ENCODE measurements at regions not wholly inside any gene's neighbourhood (a gene's known extent, or its start where the extent isn't known, plus 50 kb on each side); places are given as distances from the start of the nearest gene placed in this dataset.
"Not testable (repeated sequence)": the region's sequence is repeated elsewhere in the genome, so short reads cannot be mapped to it uniquely, and the experiment has no call there.

- not testable (repeated sequence) for TF ChIP-seq CTCF (IDR thresholded peaks at IDR 0.05; ENCODE audit: insufficient read depth, low read length, poor library complexity, severe bottlenecking); EZH2phosphoT487 (conservative IDR thresholded peaks at IDR 0.05; ENCODE audit: low read length)
Observed at GRCh38 chr7:125061083-125061745, 131.6 kb upstream of the POT1 start.
